Right atrium auricular region (tissue), 2 donors: ENCODE measurements at regions not wholly inside any gene's neighbourhood (a gene's known extent, or its start where the extent isn't known, plus 50 kb on each side); places are given as distances from the start of the nearest gene placed in this dataset.

Source experiments
- DNase-seq: peaks from one replicate; pipeline ENCODE4 v3.0.0-alpha.2; 2019; ENCODE audit warnings: low spot score
- H3K27ac ChIP-seq, 2 donors: fragments of 200-600 bp; sonication (generic); 1 replicate in 1 of 2; 2 replicates in 1 of 2; pipeline ENCODE4 v1.5.1; 2016 to 2019
- H3K27me3 ChIP-seq, 2 donors: fragments of 200-600 bp; sonication (generic); one replicate each; pipeline versions ENCODE4 v1.5.1 to v1.6.0; 2017 to 2019
- H3K36me3 ChIP-seq: fragments of 200-600 bp; sonication (generic); one replicate; pipeline ENCODE4 v1.5.1; 2016
- H3K4me1 ChIP-seq, 2 donors: fragments of 200-600 bp; sonication (generic); one replicate each; pipeline versions ENCODE4 v1.5.1 to v1.6.0; 2017 to 2019
- H3K4me3 ChIP-seq, 2 donors: fragments of 200-600 bp; sonication (generic); 1 replicate in 1 of 2; 2 replicates in 1 of 2; pipeline ENCODE4 v1.5.1; 2017 to 2019; ENCODE audit warnings: mild to moderate bottlenecking in 1 of 2, moderate library complexity in 1 of 2
- H3K9me3 ChIP-seq, 2 donors: fragments of 200-600 bp; sonication (generic); one replicate each; pipeline ENCODE4 v1.5.1; 2019
- TF ChIP-seq, protein P1 (sequence below), 2 donors: fragments of 200-600 bp; sonication (generic); IDR thresholded peaks; one replicate each; pipeline ENCODE4 v1.5.1; 2019; ENCODE audit warnings: antibody characterized with exemption in 2 of 2

DNA sequence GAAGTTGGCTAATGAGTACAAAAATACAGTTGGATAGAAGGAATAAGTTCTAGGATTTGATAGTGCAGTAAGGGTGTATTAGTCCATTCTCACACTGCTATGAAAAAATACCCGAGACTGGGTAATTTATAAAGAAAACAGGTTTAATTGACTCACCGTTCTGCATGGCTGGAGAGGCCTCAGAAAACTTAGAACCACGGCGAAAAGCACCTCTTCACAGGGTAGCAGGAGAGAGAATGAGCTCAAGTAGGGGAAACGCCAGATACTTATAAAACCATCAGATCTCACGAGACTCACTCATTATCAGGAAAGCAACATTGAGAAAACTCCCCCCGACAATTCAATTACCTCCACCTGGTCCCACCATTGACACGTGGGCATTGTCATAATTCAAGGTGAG, 483.3 kb downstream of the TUSC7 start:
- H3K4me1 ChIP-seq, result no peaks in the 10 kb centered on the region
- no peak overlapping the region for H3K27ac ChIP-seq
- no peak overlapping the region for H3K4me3 ChIP-seq
- TF ChIP-seq, protein P1, sequence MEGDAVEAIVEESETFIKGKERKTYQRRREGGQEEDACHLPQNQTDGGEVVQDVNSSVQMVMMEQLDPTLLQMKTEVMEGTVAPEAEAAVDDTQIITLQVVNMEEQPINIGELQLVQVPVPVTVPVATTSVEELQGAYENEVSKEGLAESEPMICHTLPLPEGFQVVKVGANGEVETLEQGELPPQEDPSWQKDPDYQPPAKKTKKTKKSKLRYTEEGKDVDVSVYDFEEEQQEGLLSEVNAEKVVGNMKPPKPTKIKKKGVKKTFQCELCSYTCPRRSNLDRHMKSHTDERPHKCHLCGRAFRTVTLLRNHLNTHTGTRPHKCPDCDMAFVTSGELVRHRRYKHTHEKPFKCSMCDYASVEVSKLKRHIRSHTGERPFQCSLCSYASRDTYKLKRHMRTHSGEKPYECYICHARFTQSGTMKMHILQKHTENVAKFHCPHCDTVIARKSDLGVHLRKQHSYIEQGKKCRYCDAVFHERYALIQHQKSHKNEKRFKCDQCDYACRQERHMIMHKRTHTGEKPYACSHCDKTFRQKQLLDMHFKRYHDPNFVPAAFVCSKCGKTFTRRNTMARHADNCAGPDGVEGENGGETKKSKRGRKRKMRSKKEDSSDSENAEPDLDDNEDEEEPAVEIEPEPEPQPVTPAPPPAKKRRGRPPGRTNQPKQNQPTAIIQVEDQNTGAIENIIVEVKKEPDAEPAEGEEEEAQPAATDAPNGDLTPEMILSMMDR (IDR thresholded peaks at IDR 0.05), result no peak
- H3K36me3 ChIP-seq, result no peaks in the 10 kb centered on the region
- no peak for DNase-seq
- H3K27me3 ChIP-seq, result no peaks in the 10 kb centered on the region
- no peaks in the 10 kb centered on the region for H3K9me3 ChIP-seq

DNA sequence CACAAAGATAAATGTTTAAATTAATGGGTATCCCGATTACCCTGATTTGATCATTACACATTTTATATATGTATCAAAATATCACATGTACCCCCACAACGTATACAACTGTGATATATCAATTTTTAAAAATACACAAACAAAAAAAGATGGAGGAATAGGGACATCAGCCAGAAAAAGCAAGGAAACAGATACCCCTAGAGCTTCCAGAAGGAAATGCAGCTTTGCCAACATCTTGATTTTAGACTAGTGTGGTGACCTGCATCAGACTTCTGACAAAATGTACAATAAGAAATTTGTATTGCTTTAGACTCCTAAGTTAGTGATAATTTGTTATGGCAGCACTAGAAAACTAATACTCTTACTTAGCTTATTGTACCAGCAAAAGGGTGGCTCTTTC, 483.8 kb downstream of the TUSC7 start:
- no peak overlapping the region for H3K4me3 ChIP-seq
- H3K36me3 ChIP-seq, result no peaks in the 10 kb centered on the region
- no peaks in the 10 kb centered on the region for H3K27me3 ChIP-seq
- no peaks in the 10 kb centered on the region for H3K9me3 ChIP-seq
- TF ChIP-seq, protein P1 (IDR thresholded peaks at IDR 0.05), result no peak
- no peak for DNase-seq
- no peak overlapping the region for H3K27ac ChIP-seq
- no peaks in the 10 kb centered on the region for H3K4me1 ChIP-seq

DNA sequence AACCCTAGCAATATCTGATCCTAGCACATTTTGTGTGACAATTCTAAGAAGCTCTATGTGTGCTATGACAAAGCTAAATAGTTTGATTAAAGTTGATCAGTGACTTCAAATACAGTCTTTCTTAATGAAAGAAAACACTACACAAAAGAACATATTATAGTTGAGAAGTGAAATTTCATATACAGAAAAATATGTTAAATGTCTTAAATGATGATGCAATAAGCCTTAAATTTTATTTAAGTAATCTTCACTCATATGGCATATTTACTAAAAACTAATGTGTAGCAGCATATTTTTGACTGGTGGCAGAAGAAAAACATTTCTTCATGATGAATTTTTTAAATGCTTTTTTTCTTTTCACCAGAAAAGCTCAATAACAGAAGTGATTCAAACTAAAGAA, 485.5 kb downstream of the TUSC7 start:
- Histone ChIP-seq H3K27ac (no peak overlapping the region), H3K36me3 (no peaks in the 10 kb centered on the region), H3K27me3 (no peaks in the 10 kb centered on the region), H3K4me3 (no peak overlapping the region), H3K9me3 (no peaks in the 10 kb centered on the region), H3K4me1 (no peaks in the 10 kb centered on the region)
- DNase-seq, result no peak
- TF ChIP-seq, protein P1 (IDR thresholded peaks at IDR 0.05), result no peak

DNA sequence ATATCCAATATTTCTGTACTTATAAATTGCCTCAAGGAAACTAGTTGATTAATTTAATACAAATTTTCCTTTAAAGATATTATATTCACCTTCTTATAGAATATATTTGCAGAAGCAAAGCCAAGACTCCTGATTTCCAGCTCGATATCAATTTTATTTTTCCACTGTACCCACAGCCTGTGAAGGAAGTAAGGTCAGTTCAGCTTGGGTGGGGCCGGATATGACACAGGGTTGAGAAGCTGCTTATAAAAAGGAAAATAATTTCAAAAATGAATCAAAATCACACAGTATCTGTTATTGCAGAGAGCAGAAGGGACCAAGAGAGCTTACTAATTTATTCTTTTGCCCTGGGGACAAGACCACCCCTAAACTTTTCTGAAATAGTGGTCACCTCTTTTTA, 491.4 kb downstream of the TUSC7 start:
- Histone ChIP-seq H3K9me3 (no peaks in the 10 kb centered on the region), H3K4me1 (no peaks in the 10 kb centered on the region), H3K27me3 (no peaks in the 10 kb centered on the region), H3K27ac (no peak overlapping the region), H3K36me3 (no peaks in the 10 kb centered on the region), H3K4me3 (no peak overlapping the region)
- DNase-seq, result no peak
- TF ChIP-seq, protein P1 (IDR thresholded peaks at IDR 0.05), result no peak

DNA sequence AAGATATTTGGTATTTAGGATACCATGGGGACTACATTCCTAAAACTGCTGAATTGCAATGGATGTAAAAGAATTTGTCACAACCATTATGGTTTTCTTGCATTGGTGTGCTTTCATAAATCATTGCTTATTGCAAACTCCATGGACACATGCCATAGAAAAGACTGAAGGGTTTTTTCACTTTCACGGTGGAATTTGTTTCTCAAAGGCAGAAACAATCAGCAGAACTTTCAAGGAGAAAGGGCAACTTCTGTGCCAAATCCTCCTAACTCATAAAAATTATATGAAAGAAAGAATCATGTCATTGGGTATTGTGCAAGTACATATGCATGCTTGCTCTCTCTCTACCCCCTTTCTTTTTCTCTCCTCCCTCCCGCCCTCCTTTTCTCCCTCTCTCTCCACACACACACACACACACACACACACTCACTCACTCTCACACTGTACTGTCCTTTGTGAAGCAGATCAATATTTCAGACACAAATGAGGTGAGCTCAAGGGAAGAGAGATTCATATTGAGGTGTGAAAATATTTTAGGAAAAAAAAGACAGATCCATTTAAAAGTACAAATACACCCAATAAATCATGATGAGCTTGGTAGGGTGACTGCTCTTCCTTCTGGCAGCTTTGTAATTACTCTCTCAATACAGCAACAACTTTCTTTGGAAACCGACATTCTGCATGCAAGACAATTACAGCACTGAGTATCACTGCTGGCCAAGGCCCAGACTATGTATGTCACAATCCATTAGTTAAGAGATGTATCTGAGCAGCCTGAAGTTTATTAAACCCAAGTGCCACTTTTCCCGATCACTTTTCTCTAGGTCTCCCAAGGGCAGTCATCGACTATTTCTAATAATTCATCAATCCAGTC, 492.6 kb downstream of the TUSC7 start:
- Histone ChIP-seq H3K9me3 (no peaks in the 10 kb centered on the region), H3K36me3 (no peaks in the 10 kb centered on the region), H3K27ac (no peak overlapping the region), H3K27me3 (no peaks in the 10 kb centered on the region), H3K4me1 (no peaks in the 10 kb centered on the region), H3K4me3 (no peak overlapping the region)
- no peak for DNase-seq
- TF ChIP-seq, protein P1 (IDR thresholded peaks at IDR 0.05), result no peak

DNA sequence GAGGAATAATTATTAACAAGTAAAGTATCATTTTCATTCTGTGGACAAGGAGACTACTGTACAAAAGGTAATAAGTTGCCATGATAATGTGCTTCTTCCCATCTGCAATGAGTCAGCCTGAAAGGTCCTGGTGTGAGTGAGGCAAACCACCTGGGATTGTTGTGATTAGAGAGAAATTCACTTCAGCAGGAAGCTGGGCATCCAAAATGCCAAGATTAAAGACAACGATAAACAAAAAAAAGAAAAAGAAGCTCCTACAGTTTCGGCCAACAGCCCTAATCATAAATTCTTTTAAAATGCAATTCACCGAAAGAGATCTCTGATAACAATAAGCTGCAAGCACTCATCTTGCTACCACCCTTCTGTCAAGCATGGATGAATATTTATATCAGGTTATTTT, 507.8 kb downstream of the TUSC7 start:
- H3K27ac ChIP-seq, result no peak overlapping the region
- no peaks in the 10 kb centered on the region for H3K27me3 ChIP-seq
- no peaks in the 10 kb centered on the region for H3K36me3 ChIP-seq
- H3K4me3 ChIP-seq, result no peak overlapping the region
- H3K9me3 ChIP-seq, result peaks cover 0 to 11% of the 10 kb centered on the region in 2 donors
- no peak for DNase-seq
- no peaks in the 10 kb centered on the region for H3K4me1 ChIP-seq
- TF ChIP-seq, protein P1 (IDR thresholded peaks at IDR 0.05), result no peak
